Heart left ventricle (tissue), 16 donors: ENCODE measurements at regions not wholly inside any gene's neighbourhood (a gene's known extent, or its start where the extent isn't known, plus 50 kb on each side); places are given as distances from the start of the nearest gene placed in this dataset.
"Not testable (repeated sequence)": the region's sequence is repeated elsewhere in the genome, so short reads cannot be mapped to it uniquely, and the experiment has no call there.

ENCODE experiments used
- ATAC-seq, 4 donors: fragments of 200-7000 bp; cut with Tn5 transposase; one replicate each; pipeline ENCODE4 v1.9.1; 2020 to 2022; ENCODE audit warnings: moderate library complexity in 4 of 4, mild to moderate bottlenecking in 3 of 4, moderate number of reproducible peaks in 1 of 4
- DNase-seq, 5 donors: peaks; one replicate each; pipeline ENCODE4 v3.0.0-alpha.2; 2020
- H3K27ac ChIP-seq, 12 donors: fragments of 200-600 bp; sonication (generic) in 4 of 12; one replicate each; pipeline versions ENCODE4 v1.5.0 to v1.8.0; 2016 to 2022; ENCODE audit warnings: mild to moderate bottlenecking in 2 of 12
- H3K27me3 ChIP-seq, 9 donors: fragments of 200-600 bp; sonication (generic) in 2 of 9; one replicate each; pipeline versions ENCODE4 v1.5.1 to v1.8.0; 2016 to 2022; ENCODE audit warnings: mild to moderate bottlenecking in 3 of 9
- H3K36me3 ChIP-seq, 9 donors: fragments of 200-600 bp; sonication (generic) in 2 of 9; one replicate each; pipeline versions ENCODE4 v1.5.0 to v1.8.0; 2018 to 2022; ENCODE audit warnings: mild to moderate bottlenecking in 2 of 9
- H3K4me1 ChIP-seq, 12 donors: fragments of 200-600 bp; sonication (generic) in 4 of 12; one replicate each; pipeline versions ENCODE4 v1.5.0 to v1.8.0; 2016 to 2022; ENCODE audit warnings: mild to moderate bottlenecking in 3 of 12
- H3K4me3 ChIP-seq, 12 donors: fragments of 200-600 bp; sonication (generic) in 4 of 12; one replicate each; pipeline versions ENCODE4 v1.5.0 to v1.8.0; 2017 to 2022; ENCODE audit warnings: mild to moderate bottlenecking in 9 of 12, moderate library complexity in 4 of 12
- H3K9me3 ChIP-seq, 12 donors: fragments of 200-600 bp; sonication (generic) in 4 of 12; one replicate each; pipeline versions ENCODE4 v1.5.0 to v1.8.0; 2016 to 2022; ENCODE audit warnings: mild to moderate bottlenecking in 1 of 12
- CTCF ChIP-seq, 12 donors: fragments of 200-600 bp; sonication (generic) in 4 of 12; IDR thresholded peaks; one replicate each; pipeline versions ENCODE4 v1.5.0 to v1.8.0; 2018 to 2022; ENCODE audit warnings: antibody characterized with exemption in 12 of 12, mild to moderate bottlenecking in 5 of 12
- POLR2A ChIP-seq, 2 donors: fragments of 450-650 bp; IDR thresholded peaks; one replicate each; pipeline ENCODE4 v1.6.1; 2017; ENCODE audit warnings: antibody characterized with exemption in 2 of 2, mild to moderate bottlenecking in 2 of 2, moderate library complexity in 2 of 2
- WGBS, 4 donors: extraction: QIAGEN DNeasy Blood & Tissue Kit in 2 of 4; methylation state at CpG; one replicate each; pipeline versions ENCODE4 v1.1.5 to v1.1.7; 2013 to 2018; 5-methylcytosine and 5-hydroxymethylcytosine counted together
- intact Hi-C, 10 donors: fragments of 100-400 bp; cut with DNase I; formaldehyde crosslinking; loops; one replicate each; pipeline versions ENCODE4 v1.11.1 to v1.14.2; 2022
- donor health status: ischemic (EF 13 %, LVEDD 7.1; RV severe dilation, severe dysfunction).
- donor health status: healthy with polysubstance abuse.
- donor health status: DM: no; HTN: yes; CAD: no.
- donor health status: DM: no; HTN: no; CAD: no.
- donor health status: ischemic (EF 25% LVEDD 6.9; RV normal size, moderate dysfunction).
- donor health status: ischemic (EF 25% LVEDD 5.7; RV mildly dilated, moderate dysfunction).
- donor health status: healthy.
- donor health status: DM: yes; HTN: yes; CAD: no.
- donor health status: ischemic (EF 35%, LVEDD 5.7; RV mildly dilated, moderate dysfunction).
- donor health status: nonischemic (EF 11% LVEDD 7.7; RV severe dilation, severe dysfunction).
- donor health status: DM: yes; HTN: yes; CAD: no.
- donor health status: PGD.
- donor health status: ischemic (EF 29% LVEDD 5.4; RV normal size, mild dysfunction).
- donor health status: nonischemic (EF 23%, LVEDD 6.1; RV moderate dilation, normal function).

GRCh38 chr10:121324678-121325213, 273.5 kb downstream of the FGFR2 start:
- no peak for ATAC-seq
- H3K27me3 ChIP-seq, result peaks cover 0 to 17% (median 0%) of the 10 kb centered on the region in 9 donors

GRCh38 chr10:121325490-121326231, 272.6 kb downstream of the FGFR2 start:
- Histone ChIP-seq H3K27me3 (peaks cover 0 to 17% (median 0%) of the 10 kb centered on the region in 9 donors), H3K4me1 (no peaks in the 10 kb centered on the region), H3K36me3 (no peaks in the 10 kb centered on the region), H3K9me3 (no peaks in the 10 kb centered on the region), H3K4me3 (no peak overlapping the region), H3K27ac (no peak overlapping the region)
- ATAC-seq (no peak), DNase-seq (no peak)
- intact Hi-C loops, result no loop called here
- no peak for TF ChIP-seq POLR2A (IDR thresholded peaks at IDR 0.05)
- TF ChIP-seq CTCF (IDR thresholded peaks at IDR 0.05), result no peak
- 78 to 81% (median 80%) methylated on average over 5 of the region's 5 CpGs for WGBS, 4 donors

More at GRCh38 chr10:121324678-121325213, 273.5 kb downstream of the FGFR2 start:
- H3K4me3 ChIP-seq, result no peak overlapping the region
- 71 to 83% (median 78%) methylated on average over 7 of the region's 7 CpGs for WGBS, 4 donors
- intact Hi-C loops, result no loop called here
- no peaks in the 10 kb centered on the region for H3K36me3 ChIP-seq
- H3K9me3 ChIP-seq, result no peaks in the 10 kb centered on the region
- H3K4me1 ChIP-seq, result no peaks in the 10 kb centered on the region
- TF ChIP-seq CTCF (IDR thresholded peaks at IDR 0.05) (no peak), POLR2A (IDR thresholded peaks at IDR 0.05) (no peak)
- no peak for DNase-seq
- no peak overlapping the region for H3K27ac ChIP-seq

GRCh38 chr10:121326905-121327304, 271.3 kb downstream of the FGFR2 start:
- no peak for DNase-seq
- TF ChIP-seq POLR2A (IDR thresholded peaks at IDR 0.05), result no peak
- TF ChIP-seq CTCF (IDR thresholded peaks at IDR 0.05), result no peak
- Histone ChIP-seq H3K36me3 (no peaks in the 10 kb centered on the region), H3K9me3 (no peaks in the 10 kb centered on the region), H3K27ac (no peak overlapping the region), H3K4me1 (no peaks in the 10 kb centered on the region), H3K4me3 (no peak overlapping the region), H3K27me3 (peaks cover 0 to 17% (median 0%) of the 10 kb centered on the region in 9 donors)
- intact Hi-C loops, result no loop called here
- no peak for ATAC-seq
- 77 to 86% (median 80%) methylated on average over 4 of the region's 4 CpGs for WGBS, 4 donors

- TF ChIP-seq CTCF (IDR thresholded peaks at IDR 0.05), result no peak
- TF ChIP-seq POLR2A (IDR thresholded peaks at IDR 0.05), result no peak
- no peak overlapping the region for H3K27ac ChIP-seq
- no peaks in the 10 kb centered on the region for H3K9me3 ChIP-seq
- ATAC-seq (no peak), DNase-seq (no peak)
- H3K27me3 ChIP-seq, result peaks cover 0 to 13% (median 0%) of the 10 kb centered on the region in 9 donors
- 40 to 98% (median 94%) methylated on average over 1 of the region's 1 CpG for WGBS, 4 donors
- H3K4me1 ChIP-seq, result no peaks in the 10 kb centered on the region
- no peak overlapping the region for H3K4me3 ChIP-seq
- intact Hi-C loops, result no loop called here
- H3K36me3 ChIP-seq, result no peaks in the 10 kb centered on the region
Observed at GRCh38 chr10:121327727-121328126, 270.5 kb downstream of the FGFR2 start.

GRCh38 chr10:121329631-121330030, 268.6 kb downstream of the FGFR2 start:
- H3K4me1 ChIP-seq, intact Hi-C loops, H3K36me3 ChIP-seq, DNase-seq, H3K27ac ChIP-seq, H3K4me3 ChIP-seq, ATAC-seq, H3K9me3 ChIP-seq: not testable (repeated sequence)
- peaks cover 0 to 12% (median 0%) of the 10 kb centered on the region in 9 donors for H3K27me3 ChIP-seq
- WGBS, 4 donors, result 84 to 95% (median 88%) methylated on average over 4 of the region's 4 CpGs
